ENCODE measurements at regions not wholly inside any gene's neighbourhood (a gene's known extent, or its start where the extent isn't known, plus 50 kb on each side); places are given as distances from the start of the nearest gene placed in this dataset.

GRCh38 chr13:50699874-50700663 lies 143.4 kb downstream of the DLEU7 start:
- TF ChIP-seq POLR2A (IDR thresholded peaks at IDR 0.05; ENCODE audit: low read depth, low read length) (no peak), POLR2AphosphoS5 (IDR thresholded peaks at IDR 0.05; ENCODE audit: low read depth, low read length) (no peak), TAF1 (IDR thresholded peaks at IDR 0.05; ENCODE audit: low read depth, low read length) (no peak)

All from GM12891 (cell line).